SK-N-SH (cell line): ENCODE measurements at regions not wholly inside any gene's neighbourhood (a gene's known extent, or its start where the extent isn't known, plus 50 kb on each side); places are given as distances from the start of the nearest gene placed in this dataset.

Experiments used
- CTCF ChIA-PET: fragments of 300-600, 350-600 bp; formaldehyde crosslinking; extraction: SDS; loops from one replicate; lab custom pipeline; 2021; lab: Yijun Ruan, JAX
- POLR2A ChIA-PET: fragments of 350-600 bp; sonication (Branson Sonifier 250); formaldehyde crosslinking; extraction: SDS; loops from one replicate; lab custom pipeline; 2020; ENCODE audit warnings: antibody characterized with exemption, inconsistent platforms; lab: Yijun Ruan, JAX
- DNase-seq: peaks from one replicate; pipeline ENCODE4 v3.0.0; 2012
- H2AFZ ChIP-seq: fragments of 200-600 bp; sonication (generic); 2 replicates; pipeline ENCODE4 v1.8.1; 2016; ENCODE audit warnings: antibody characterized with exemption, mild to moderate bottlenecking, low read depth
- H3F3A ChIP-seq: fragments of 200-600 bp; sonication (generic); replicated peaks from 2 replicates; pipeline ENCODE3; 2016; ENCODE audit warnings: antibody characterized with exemption, mild to moderate bottlenecking; ENCODE audit not compliant: insufficient read depth
- H3K27ac ChIP-seq, 2 experiments: fragments of 200-500 bp in 1 of 2; fragments of 200-600 bp in 1 of 2; sonication (Bioruptor generic) in 1 of 2; sonication (generic), shearing (Covaris generic) in 1 of 2; 2 replicates each; pipeline versions ENCODE4 v1.5.1 to v1.6.1; 2014 to 2016; ENCODE audit warnings: low read depth in 2 of 2, inconsistent platforms in 1 of 2, low read length in 1 of 2, mild to moderate bottlenecking in 1 of 2, mixed read lengths in 1 of 2
- H3K27me3 ChIP-seq: fragments of 200-600 bp; sonication (generic), shearing (Covaris generic); 2 replicates; pipeline ENCODE4 v1.6.1; 2016; ENCODE audit warnings: mixed run types; ENCODE audit not compliant: insufficient read depth
- H3K36me3 ChIP-seq, 2 experiments: fragments of 200-500 bp in 1 of 2; fragments of 200-600 bp in 1 of 2; sonication (Bioruptor generic) in 1 of 2; sonication (generic) in 1 of 2; replicated peaks in 1 of 2; 2 replicates each; pipeline versions ENCODE3 to v1.5.1; 2014 to 2016; ENCODE audit warnings: low read length in 1 of 2, mild to moderate bottlenecking in 1 of 2; ENCODE audit not compliant: insufficient read depth in 2 of 2, control insufficient read depth in 1 of 2
- H3K4me1 ChIP-seq, 2 experiments: fragments of 200-500 bp in 1 of 2; fragments of 200-600 bp in 1 of 2; sonication (Bioruptor generic) in 1 of 2; sonication (generic), shearing (Covaris generic) in 1 of 2; 2 replicates each; pipeline versions ENCODE4 v1.5.1 to v1.6.1; 2014 to 2016; ENCODE audit warnings: low read depth in 1 of 2, low read length in 1 of 2, mixed run types in 1 of 2; ENCODE audit not compliant: insufficient read depth in 2 of 2, control insufficient read depth in 1 of 2
- H3K4me2 ChIP-seq: fragments of 200-600 bp; sonication (generic), shearing (Covaris generic); 2 replicates; pipeline ENCODE4 v1.6.1; 2017; ENCODE audit warnings: mixed run types
- H3K4me3 ChIP-seq, 2 experiments: fragments of 200-500 bp in 1 of 2; fragments of 200-600 bp in 1 of 2; sonication (Bioruptor generic) in 1 of 2; sonication (generic), shearing (Covaris generic) in 1 of 2; 2 replicates each; pipeline versions ENCODE4 v1.5.1 to v1.8.1; 2014 to 2016; ENCODE audit warnings: low read depth in 2 of 2, inconsistent platforms in 1 of 2, low read length in 1 of 2, mild to moderate bottlenecking in 1 of 2, mixed read lengths in 1 of 2, moderate library complexity in 1 of 2
- H3K79me2 ChIP-seq: fragments of 200-600 bp; sonication (generic); 2 replicates; pipeline ENCODE4 v1.8.1; 2017; ENCODE audit warnings: mild to moderate bottlenecking; ENCODE audit not compliant: insufficient read depth
- H3K9ac ChIP-seq: fragments of 200-600 bp; sonication (generic); 2 replicates; pipeline ENCODE4 v1.6.1; 2017; ENCODE audit warnings: mixed run types
- H3K9me2 ChIP-seq: fragments of 200-600 bp; sonication (generic); 2 replicates; pipeline ENCODE4 v1.6.1; 2017; ENCODE audit warnings: mixed run types
- H3K9me3 ChIP-seq: fragments of 200-600 bp; sonication (generic); 2 replicates; pipeline ENCODE4 v1.6.1; 2017; ENCODE audit warnings: mixed run types, mild to moderate bottlenecking, moderate library complexity
- H4K20me1 ChIP-seq: fragments of 200-600 bp; sonication (generic); 2 replicates; pipeline ENCODE4 v1.6.1; 2017; ENCODE audit warnings: mild to moderate bottlenecking, mixed run types; ENCODE audit not compliant: insufficient read depth
- CHD2 ChIP-seq: fragments of 150-350 bp; IDR thresholded peaks from 2 replicates; pipeline ENCODE4 v1.6.1; 2018; ENCODE audit warnings: low read length; ENCODE audit not compliant: partially characterized antibody
- ELF1 ChIP-seq: IDR thresholded peaks from 2 replicates; pipeline ENCODE4 v1.4.0; 2012
- EP300 ChIP-seq, 2 experiments: IDR thresholded peaks; 2 replicates each; pipeline versions ENCODE4 v1.4.0 to v1.6.1; 2012; ENCODE audit warnings: borderline replicate concordance in 1 of 2, low read depth in 1 of 2, low read length in 1 of 2
- FOXJ3 ChIP-seq: sonication (generic); formaldehyde crosslinking; IDR thresholded peaks from 2 replicates; pipeline ENCODE4 v1.5.1; 2020; ENCODE audit warnings: mild to moderate bottlenecking, missing genetic modification reagents
- MAX ChIP-seq: IDR thresholded peaks from 2 replicates; pipeline ENCODE4 v1.4.0; 2012; ENCODE audit warnings: low read depth
- NFIC ChIP-seq: IDR thresholded peaks from 2 replicates; pipeline ENCODE4 v1.4.0; 2012; ENCODE audit warnings: borderline replicate concordance
- POLR2AphosphoS5 ChIP-seq: IDR thresholded peaks from 2 replicates; pipeline ENCODE4 v1.6.1; 2012; ENCODE audit warnings: low read depth, low read length
- RAD21 ChIP-seq: IDR thresholded peaks from 2 replicates; pipeline ENCODE4 v1.6.1; 2012; ENCODE audit warnings: mild to moderate bottlenecking, low read length
- RFX5 ChIP-seq: IDR thresholded peaks from 2 replicates; pipeline ENCODE4 v1.6.1; 2012; ENCODE audit warnings: mild to moderate bottlenecking, improper control_type of control experiment, low read length
- RXRA ChIP-seq: IDR thresholded peaks from 2 replicates; pipeline ENCODE4 v1.4.0; 2012; ENCODE audit warnings: low read depth, mild to moderate bottlenecking, borderline replicate concordance
- SMC3 ChIP-seq: IDR thresholded peaks from 2 replicates; pipeline ENCODE4 v1.6.1; 2012; ENCODE audit warnings: low read depth, low read length, improper control_type of control experiment
- TAF1 ChIP-seq: IDR thresholded peaks from 2 replicates; pipeline ENCODE4 v1.6.1; 2012; ENCODE audit warnings: low read depth, mild to moderate bottlenecking, low read length, moderate library complexity, borderline replicate concordance
- TCF12 ChIP-seq: IDR thresholded peaks from 2 replicates; pipeline ENCODE4 v1.4.0; 2012
- WGBS: methylation state at CpG from one replicate; pipeline ENCODE4 v1.1.6; 2017; ENCODE audit warnings: low lambda C conversion rate; 5-methylcytosine and 5-hydroxymethylcytosine counted together

- 67% methylated on average over 2 of the region's 2 CpGs for WGBS
- no peaks in the 10 kb centered on the region for H3K27me3 ChIP-seq
- peak overlapping the region; percentile 11; the same call in 1 of the 2 replicates for H3K9ac ChIP-seq
- H3K4me1 ChIP-seq = peaks cover 0 to 38% of the 10 kb centered on the region in 2 experiments; a peak in 3 of 4 replicates
- POLR2A ChIA-PET = no interaction called here
- peak in 1 of 2 experiments; percentile 51; a peak in 1 of 4 replicates for TF ChIP-seq EP300 (IDR thresholded peaks at IDR 0.05; ENCODE audit: borderline replicate concordance in 1 of 2, low read depth in 1 of 2, low read length in 1 of 2)
- TF ChIP-seq MAX = no peak
- TF ChIP-seq TCF12 = peak; percentile 55; the same call in 1 of the 2 replicates
- TF ChIP-seq NFIC = peak; percentile 36; the same call in 1 of the 2 replicates
- TF ChIP-seq, all 33 proteins: peak for 3
- Histone ChIP-seq H3K4me2 (peak overlapping the region; percentile 46; the same call in 1 of the 2 replicates), H3K4me3 (no peak overlapping the region), H3K9me2 (no peaks in the 10 kb centered on the region), H3K9me3 (no peaks in the 10 kb centered on the region), H3F3A (peaks cover 22% of the 10 kb centered on the region), H3K27ac (peak overlapping the region; percentile 24 to 86; a peak in 3 of 4 replicates), H2AFZ (0 out of 2 replicates have a peak overlapping the region, but pooled peaks have one; percentile 7), H3K79me2 (no peaks in the 10 kb centered on the region), H3K36me3 (no peaks in the 10 kb centered on the region), H4K20me1 (no peaks in the 10 kb centered on the region)
- CTCF ChIA-PET = interaction anchor here (1.4 kb wide), 1 partner anchor 13 kb away, joined by 4 read pairs; no protein-coding TSS in a partner anchor
- no peak for DNase-seq
Observed at GRCh38 chr17:31743797-31744196, 115.2 kb downstream of the COPRS start.

- peak overlapping the region; percentile 40 for H3K4me2 ChIP-seq
- H3K27me3 ChIP-seq = no peaks in the 10 kb centered on the region
- H3K9me2 ChIP-seq = no peaks in the 10 kb centered on the region
- peaks cover 25% of the 10 kb centered on the region for H3F3A ChIP-seq
- H3K9ac ChIP-seq = no peak overlapping the region
- no peaks in the 10 kb centered on the region for H4K20me1 ChIP-seq
- H3K9me3 ChIP-seq = no peaks in the 10 kb centered on the region
- ChIA-PET CTCF (interaction anchor here (1.3 to 1.5 kb wide), 2 partner anchors 101 to 183 kb away, joined by 4 to 5 read pairs; no protein-coding TSS in a partner anchor), POLR2A (no interaction called here)
- no peak for TF ChIP-seq POLR2AphosphoS5
- TF ChIP-seq ELF1 = no peak
- no peak for TF ChIP-seq RFX5
- TF ChIP-seq FOXJ3 (CRISPR knock-in tag) = no peak
- no peak for TF ChIP-seq RXRA
- no peak for TF ChIP-seq TAF1
- no peak for TF ChIP-seq EP300 (IDR thresholded peaks at IDR 0.05; ENCODE audit: borderline replicate concordance in 1 of 2, low read depth in 1 of 2, low read length in 1 of 2)
- no peak for TF ChIP-seq RAD21
- TF ChIP-seq SMC3 = no peak
- TF ChIP-seq CHD2 = no peak
- H3K36me3 ChIP-seq = no peaks in the 10 kb centered on the region
- no peak overlapping the region for H2AFZ ChIP-seq
- no peaks in the 10 kb centered on the region for H3K79me2 ChIP-seq
- H3K4me3 ChIP-seq = no peak overlapping the region
- 76% methylated on average over 3 of the region's 3 CpGs for WGBS
- DNase-seq = no peak
- H3K4me1 ChIP-seq = peaks cover 8 to 48% of the 10 kb centered on the region in 2 experiments
- H3K27ac ChIP-seq = peak overlapping the region; percentile 85 to 91
Observed at GRCh38 chr17:31741371-31741770, 117.7 kb downstream of the COPRS start.
